Liver (tissue), 8 donors: ENCODE measurements at regions not wholly inside any gene's neighbourhood (a gene's known extent, or its start where the extent isn't known, plus 50 kb on each side); places are given as distances from the start of the nearest gene placed in this dataset.

ENCODE experiments used
- DNase-seq: peaks from one replicate; pipeline ENCODE4 v3.0.0-alpha.2; 2017; ENCODE audit warnings: low spot score
- H3K27ac ChIP-seq, 2 donors: one replicate each; pipeline ENCODE4 v1.7.0; 2013; ENCODE audit warnings: inconsistent platforms in 2 of 2, low read length in 2 of 2, control low read depth in 1 of 2, low read depth in 1 of 2, mild to moderate bottlenecking in 1 of 2
- H3K27me3 ChIP-seq, 4 donors: one replicate each; pipeline versions ENCODE4 v1.6.1 to v1.7.0; 2013; ENCODE audit warnings: low read length in 3 of 4, inconsistent platforms in 1 of 4, mild to moderate bottlenecking in 1 of 4, moderate library complexity in 1 of 4; ENCODE audit not compliant: control insufficient read depth in 4 of 4, insufficient read depth in 4 of 4
- H3K36me3 ChIP-seq, 4 donors: one replicate each; pipeline versions ENCODE4 v1.6.1 to v1.7.0; 2013; ENCODE audit warnings: low read length in 3 of 4, mild to moderate bottlenecking in 3 of 4, low read depth in 1 of 4, moderate library complexity in 1 of 4; ENCODE audit not compliant: control insufficient read depth in 4 of 4, insufficient read depth in 3 of 4
- H3K4me1 ChIP-seq, 4 donors: one replicate each; pipeline versions ENCODE4 v1.6.1 to v1.7.0; 2013; ENCODE audit warnings: low read length in 3 of 4, mild to moderate bottlenecking in 3 of 4, moderate library complexity in 1 of 4; ENCODE audit not compliant: control insufficient read depth in 4 of 4, insufficient read depth in 4 of 4
- H3K4me3 ChIP-seq, 3 donors: one replicate each; pipeline versions ENCODE4 v1.6.1 to v1.7.0; 2013; ENCODE audit warnings: low read length in 3 of 3, control low read depth in 1 of 3, low read depth in 1 of 3, mild to moderate bottlenecking in 1 of 3
- H3K9ac ChIP-seq, 2 donors: one replicate each; pipeline ENCODE4 v1.7.0; 2013; ENCODE audit warnings: low read length in 2 of 2, mild to moderate bottlenecking in 2 of 2, moderate library complexity in 2 of 2, control low read depth in 1 of 2, low read depth in 1 of 2
- H3K9me3 ChIP-seq, 4 donors: one replicate each; pipeline versions ENCODE4 v1.6.1 to v1.7.0; 2013; ENCODE audit warnings: low read length in 3 of 4; ENCODE audit not compliant: control insufficient read depth in 4 of 4
- ATF3 ChIP-seq: IDR thresholded peaks from 2 replicates; pipeline ENCODE4 v1.6.1; 2016; ENCODE audit warnings: antibody characterized with exemption
- CTCF ChIP-seq: fragments of 150-350 bp; IDR thresholded peaks from 2 replicates; pipeline ENCODE4 v1.5.1; 2017; ENCODE audit warnings: improper control_type of control experiment, low read depth, low read length; ENCODE audit not compliant: missing input control
- EGR1 ChIP-seq, 2 donors: IDR thresholded peaks; 2 replicates each; pipeline ENCODE4 v1.6.1; 2016 to 2018; ENCODE audit warnings: antibody characterized with exemption in 2 of 2, low read depth in 2 of 2
- FOXA1 ChIP-seq: IDR thresholded peaks from 2 replicates; pipeline ENCODE4 v1.6.1; 2016; ENCODE audit warnings: antibody characterized with exemption
- FOXA2 ChIP-seq: IDR thresholded peaks from 2 replicates; pipeline ENCODE4 v1.6.1; 2016; ENCODE audit warnings: antibody characterized with exemption
- GABPA ChIP-seq, 2 donors: IDR thresholded peaks in 1 of 2; conservative IDR thresholded peaks in 1 of 2; 2 replicates each; pipeline ENCODE4 v1.6.1; 2016; ENCODE audit warnings: antibody characterized with exemption in 2 of 2, mild to moderate bottlenecking in 1 of 2, moderate library complexity in 1 of 2
- HNF4A ChIP-seq, 2 donors: conservative IDR thresholded peaks; 2 replicates each; pipeline ENCODE4 v1.6.1; 2016; ENCODE audit warnings: antibody characterized with exemption in 2 of 2, mild to moderate bottlenecking in 2 of 2
- HNF4G ChIP-seq: IDR thresholded peaks from 2 replicates; pipeline ENCODE4 v1.6.1; 2016; ENCODE audit warnings: antibody characterized with exemption
- JUND ChIP-seq, 2 donors: IDR thresholded peaks; 2 replicates each; pipeline ENCODE4 v1.6.1; 2016; ENCODE audit warnings: antibody characterized with exemption in 2 of 2
- NR2F2 ChIP-seq: IDR thresholded peaks from 2 replicates; pipeline ENCODE4 v1.6.1; 2016; ENCODE audit warnings: antibody characterized with exemption
- RAD21 ChIP-seq, 2 donors: IDR thresholded peaks; 2 replicates each; pipeline ENCODE4 v1.6.1; 2016; ENCODE audit warnings: antibody characterized with exemption in 2 of 2, mild to moderate bottlenecking in 2 of 2
- RXRA ChIP-seq, 2 donors: IDR thresholded peaks; 2 replicates each; pipeline ENCODE4 v1.6.1; 2017 to 2018; ENCODE audit warnings: antibody characterized with exemption in 2 of 2, mild to moderate bottlenecking in 1 of 2
- SP1 ChIP-seq: IDR thresholded peaks from 2 replicates; pipeline ENCODE4 v1.6.1; 2018; ENCODE audit warnings: antibody characterized with exemption, mild to moderate bottlenecking
- TAF1 ChIP-seq: conservative IDR thresholded peaks from 2 replicates; pipeline ENCODE4 v1.6.1; 2016; ENCODE audit warnings: antibody characterized with exemption, mild to moderate bottlenecking
- YY1 ChIP-seq: IDR thresholded peaks from 2 replicates; pipeline ENCODE4 v1.6.1; 2016; ENCODE audit warnings: antibody characterized with exemption, mild to moderate bottlenecking
- ZBTB33 ChIP-seq: IDR thresholded peaks from 2 replicates; pipeline ENCODE4 v1.6.1; 2016; ENCODE audit warnings: antibody characterized with exemption
- WGBS: extraction: QIAGEN DNeasy Blood & Tissue Kit; methylation state at CpG from one replicate; pipeline ENCODE4 v1.1.7; 2013; 5-methylcytosine and 5-hydroxymethylcytosine counted together
- TF ChIP-seq, protein P1 (sequence below): IDR thresholded peaks from 2 replicates; pipeline ENCODE4 v1.6.1; 2016; ENCODE audit warnings: antibody characterized with exemption
- TF ChIP-seq, protein P2 (sequence below): IDR thresholded peaks from 2 replicates; pipeline ENCODE4 v1.6.1; 2016; ENCODE audit warnings: antibody characterized with exemption, mild to moderate bottlenecking
- donor health status: healthy.
- donor health status: healthy.
- donor health status: healthy.
- donor health status: healthy.
- donor health status: healthy.

GRCh38 chr3:159897331-159898075 lies 91.1 kb upstream of the IL12A start:
- 52% methylated on average over 5 of the region's 5 CpGs for WGBS
- Histone ChIP-seq H3K4me3 (no peak overlapping the region), H3K36me3 (peaks cover 0 to 6% (median under 1%) of the 10 kb centered on the region in 4 donors), H3K9me3 (no peaks in the 10 kb centered on the region), H3K27ac (no peak overlapping the region), H3K27me3 (no peaks in the 10 kb centered on the region), H3K9ac (no peak overlapping the region), H3K4me1 (no peaks in the 10 kb centered on the region)
- TF ChIP-seq YY1 (no peak), ZBTB33 (no peak), NR2F2 (peak; percentile 39)
- DNase-seq: no peak

GRCh38 chr3:159898147-159898546 lies 90.5 kb upstream of the IL12A start:
- Histone ChIP-seq H3K4me1 (no peaks in the 10 kb centered on the region), H3K9me3 (no peaks in the 10 kb centered on the region), H3K4me3 (no peak overlapping the region), H3K27ac (no peak overlapping the region), H3K27me3 (no peaks in the 10 kb centered on the region), H3K9ac (no peak overlapping the region), H3K36me3 (peaks cover 0 to 2% (median 0%) of the 10 kb centered on the region in 4 donors)
- DNase-seq: no peak
- TF ChIP-seq TAF1 (no peak), RXRA (IDR thresholded peaks at IDR 0.05) (no peak), CTCF (no peak), ZBTB33 (no peak), EGR1 (IDR thresholded peaks at IDR 0.05; ENCODE audit: low read depth in 2 of 2) (no peak), RAD21 (IDR thresholded peaks at IDR 0.05) (no peak), ATF3 (no peak), HNF4G (no peak), YY1 (no peak), FOXA1 (no peak), JUND (IDR thresholded peaks at IDR 0.05) (no peak), FOXA2 (no peak), HNF4A (conservative IDR thresholded peaks at IDR 0.05) (no peak), SP1 (no peak), GABPA (IDR thresholded peaks at IDR 0.05 in 1 of 2, conservative IDR thresholded peaks at IDR 0.05 in 1 of 2) (no peak)
- TF ChIP-seq, protein P1, sequence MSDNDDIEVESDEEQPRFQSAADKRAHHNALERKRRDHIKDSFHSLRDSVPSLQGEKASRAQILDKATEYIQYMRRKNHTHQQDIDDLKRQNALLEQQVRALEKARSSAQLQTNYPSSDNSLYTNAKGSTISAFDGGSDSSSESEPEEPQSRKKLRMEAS: no peak
- TF ChIP-seq, protein P2, sequence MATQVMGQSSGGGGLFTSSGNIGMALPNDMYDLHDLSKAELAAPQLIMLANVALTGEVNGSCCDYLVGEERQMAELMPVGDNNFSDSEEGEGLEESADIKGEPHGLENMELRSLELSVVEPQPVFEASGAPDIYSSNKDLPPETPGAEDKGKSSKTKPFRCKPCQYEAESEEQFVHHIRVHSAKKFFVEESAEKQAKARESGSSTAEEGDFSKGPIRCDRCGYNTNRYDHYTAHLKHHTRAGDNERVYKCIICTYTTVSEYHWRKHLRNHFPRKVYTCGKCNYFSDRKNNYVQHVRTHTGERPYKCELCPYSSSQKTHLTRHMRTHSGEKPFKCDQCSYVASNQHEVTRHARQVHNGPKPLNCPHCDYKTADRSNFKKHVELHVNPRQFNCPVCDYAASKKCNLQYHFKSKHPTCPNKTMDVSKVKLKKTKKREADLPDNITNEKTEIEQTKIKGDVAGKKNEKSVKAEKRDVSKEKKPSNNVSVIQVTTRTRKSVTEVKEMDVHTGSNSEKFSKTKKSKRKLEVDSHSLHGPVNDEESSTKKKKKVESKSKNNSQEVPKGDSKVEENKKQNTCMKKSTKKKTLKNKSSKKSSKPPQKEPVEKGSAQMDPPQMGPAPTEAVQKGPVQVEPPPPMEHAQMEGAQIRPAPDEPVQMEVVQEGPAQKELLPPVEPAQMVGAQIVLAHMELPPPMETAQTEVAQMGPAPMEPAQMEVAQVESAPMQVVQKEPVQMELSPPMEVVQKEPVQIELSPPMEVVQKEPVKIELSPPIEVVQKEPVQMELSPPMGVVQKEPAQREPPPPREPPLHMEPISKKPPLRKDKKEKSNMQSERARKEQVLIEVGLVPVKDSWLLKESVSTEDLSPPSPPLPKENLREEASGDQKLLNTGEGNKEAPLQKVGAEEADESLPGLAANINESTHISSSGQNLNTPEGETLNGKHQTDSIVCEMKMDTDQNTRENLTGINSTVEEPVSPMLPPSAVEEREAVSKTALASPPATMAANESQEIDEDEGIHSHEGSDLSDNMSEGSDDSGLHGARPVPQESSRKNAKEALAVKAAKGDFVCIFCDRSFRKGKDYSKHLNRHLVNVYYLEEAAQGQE: no peak
- 91% methylated on average over 2 of the region's 2 CpGs for WGBS
